ENCODE measurements at regions not wholly inside any gene's neighbourhood (a gene's known extent, or its start where the extent isn't known, plus 50 kb on each side); places are given as distances from the start of the nearest gene placed in this dataset.

- TF ChIP-seq CTCF (IDR thresholded peaks at IDR 0.05; ENCODE audit: low read depth, low read length): no peak
- no peak overlapping the region for H3K4me3 ChIP-seq (ENCODE audit: low read depth, low read length)
Measured at GRCh38 chr10:2682491-2682890, 384.9 kb upstream of the PFKP start.

- no peak overlapping the region for H3K4me3 ChIP-seq (ENCODE audit: low read depth, low read length)
- no peak for TF ChIP-seq CTCF (IDR thresholded peaks at IDR 0.05; ENCODE audit: low read depth, low read length)
Measured at GRCh38 chr10:2681891-2682290, 385.5 kb upstream of the PFKP start.

- no peak for TF ChIP-seq CTCF (IDR thresholded peaks at IDR 0.05; ENCODE audit: low read depth, low read length)
- no peak overlapping the region for H3K4me3 ChIP-seq (ENCODE audit: low read depth, low read length)
Measured at GRCh38 chr10:2680821-2681220, 386.5 kb upstream of the PFKP start.

- H3K4me3 ChIP-seq (ENCODE audit: low read depth, low read length): no peak overlapping the region
- no peak for TF ChIP-seq CTCF (IDR thresholded peaks at IDR 0.05; ENCODE audit: low read depth, low read length)
Measured at GRCh38 chr10:2679646-2680045, 387.7 kb upstream of the PFKP start.

- no peak for TF ChIP-seq CTCF (IDR thresholded peaks at IDR 0.05; ENCODE audit: low read depth, low read length)
- H3K4me3 ChIP-seq (ENCODE audit: low read depth, low read length): no peak overlapping the region
Measured at GRCh38 chr10:2676455-2676854, 390.9 kb upstream of the PFKP start.

GRCh38 chr10:2674451-2674850 is 392.9 kb upstream of the PFKP start:
- no peak for TF ChIP-seq CTCF (IDR thresholded peaks at IDR 0.05; ENCODE audit: low read depth, low read length)

GRCh38 chr10:2670864-2671263 is 396.5 kb upstream of the PFKP start:
- no peak overlapping the region for H3K4me3 ChIP-seq (ENCODE audit: low read depth, low read length)
- TF ChIP-seq CTCF (IDR thresholded peaks at IDR 0.05; ENCODE audit: low read depth, low read length): no peak

More at GRCh38 chr10:2674451-2674850, 392.9 kb upstream of the PFKP start:
- no peak overlapping the region for H3K4me3 ChIP-seq (ENCODE audit: low read depth, low read length)

Data from WI38 (cell line).